GM23248 (cell line): ENCODE measurements at regions not wholly inside any gene's neighbourhood (a gene's known extent, or its start where the extent isn't known, plus 50 kb on each side); places are given as distances from the start of the nearest gene placed in this dataset.

Experiments used
- DNase-seq: peaks from one replicate; pipeline ENCODE4 v3.0.0-alpha.2; 2015
- H2AFZ ChIP-seq: fragments of 200-600 bp; sonication (generic); 2 replicates; pipeline ENCODE4 v1.6.1; 2016; ENCODE audit warnings: antibody characterized with exemption
- H3F3A ChIP-seq: fragments of 200-600 bp; sonication (generic); 2 replicates; pipeline ENCODE4 v1.6.1; 2016; ENCODE audit warnings: mild to moderate bottlenecking, antibody characterized with exemption, mixed run types; ENCODE audit not compliant: insufficient read depth
- H3K27ac ChIP-seq: fragments of 200-600 bp; sonication (generic); 2 replicates; pipeline ENCODE4 v1.5.1; 2016; ENCODE audit warnings: mild to moderate bottlenecking
- H3K27me3 ChIP-seq: fragments of 200-600 bp; sonication (generic); replicated peaks from 2 replicates; pipeline ENCODE4 v1.6.1; 2016; ENCODE audit warnings: mild to moderate bottlenecking; ENCODE audit not compliant: insufficient read depth
- H3K36me3 ChIP-seq: fragments of 200-600 bp; sonication (generic); 2 replicates; pipeline ENCODE4 v1.6.1; 2016; ENCODE audit warnings: low read depth, mild to moderate bottlenecking
- H3K4me1 ChIP-seq: fragments of 200-600 bp; sonication (generic); 2 replicates; pipeline ENCODE4 v1.6.1; 2016; ENCODE audit warnings: mild to moderate bottlenecking; ENCODE audit not compliant: insufficient read depth
- H3K4me2 ChIP-seq: fragments of 200-600 bp; sonication (generic); one replicate; pipeline ENCODE4 v1.6.1; 2016; ENCODE audit warnings: mild to moderate bottlenecking; ENCODE audit not compliant: unreplicated experiment
- H3K4me3 ChIP-seq: fragments of 200-600 bp; sonication (generic); 2 replicates; pipeline ENCODE4 v1.5.1; 2016; ENCODE audit warnings: mild to moderate bottlenecking
- H3K79me2 ChIP-seq: fragments of 200-600 bp; sonication (generic); 2 replicates; pipeline ENCODE4 v1.6.1; 2016; ENCODE audit warnings: mild to moderate bottlenecking; ENCODE audit not compliant: insufficient read depth
- H3K9ac ChIP-seq: fragments of 200-600 bp; sonication (generic); 2 replicates; pipeline ENCODE4 v1.6.1; 2016; ENCODE audit warnings: mild to moderate bottlenecking
- H3K9me2 ChIP-seq: fragments of 200-600 bp; sonication (generic); 2 replicates; pipeline ENCODE4 v1.6.1; 2016; ENCODE audit warnings: mixed run types, mild to moderate bottlenecking, moderate library complexity; ENCODE audit not compliant: insufficient read depth
- H3K9me3 ChIP-seq: fragments of 200-600 bp; sonication (generic); one replicate; pipeline ENCODE4 v1.6.1; 2017; ENCODE audit warnings: low read depth
- H4K20me1 ChIP-seq: fragments of 200-600 bp; sonication (generic); 2 replicates; pipeline ENCODE4 v1.6.0; 2016; ENCODE audit not compliant: insufficient read depth
- EZH2 ChIP-seq: fragments of 200-600 bp; sonication (generic); IDR thresholded peaks from 2 replicates; pipeline ENCODE4 v1.6.1; 2018; ENCODE audit warnings: antibody characterized with exemption, mild to moderate bottlenecking; ENCODE audit not compliant: insufficient read depth, poor library complexity, severe bottlenecking
- EZH2phosphoT487 ChIP-seq: fragments of 200-600 bp; sonication (generic); IDR thresholded peaks from 2 replicates; pipeline ENCODE4 v1.6.1; 2018; ENCODE audit warnings: antibody characterized with exemption, moderate library complexity, mild to moderate bottlenecking, low read depth; ENCODE audit not compliant: insufficient read depth
- WGBS, 2 experiments: methylation state at CpG; one replicate each; pipeline ENCODE4 v1.1.6; 2015 to 2017; ENCODE audit warnings: low lambda C conversion rate in 2 of 2, low coverage in 1 of 2; ENCODE audit errors: missing lambda C conversion rate in 2 of 2; 5-methylcytosine and 5-hydroxymethylcytosine counted together
- in situ Hi-C: fragments of 300-500 bp; cut with MboI; formaldehyde crosslinking; loops from 2 replicates; pipeline ENCODE4 v1.15.0; 2020

- Histone ChIP-seq H2AFZ (no peak overlapping the region), H3F3A (no peaks in the 10 kb centered on the region)
- 46 to 59% methylated on average over 5 to 6 of the region's 6 CpGs for WGBS, 2 experiments
These were observed 113.8 kb upstream of the LINGO1 start for GRCh38 chr15:77746254-77747174.

GRCh38 chr15:77744398-77744797, 111.7 kb upstream of the LINGO1 start:
- Histone ChIP-seq H4K20me1 (no peaks in the 10 kb centered on the region), H3K36me3 (no peaks in the 10 kb centered on the region), H3K79me2 (no peaks in the 10 kb centered on the region), H3F3A (no peaks in the 10 kb centered on the region), H3K9me3 (no peaks in the 10 kb centered on the region), H3K4me1 (no peaks in the 10 kb centered on the region), H3K9me2 (no peaks in the 10 kb centered on the region), H3K9ac (no peak overlapping the region), H3K4me3 (no peak overlapping the region), H3K27me3 (peaks cover 29% of the 10 kb centered on the region), H3K27ac (no peak overlapping the region), H3K4me2 (no peak overlapping the region), H2AFZ (no peak overlapping the region)
- DNase-seq = no peak
- in situ Hi-C loops = no loop called here
- TF ChIP-seq EZH2 (no peak), EZH2phosphoT487 (no peak)
- WGBS, 2 experiments = 66% methylated on average over 6 of the region's 6 CpGs

More at GRCh38 chr15:77746254-77747174, 113.8 kb upstream of the LINGO1 start:
- no peak for TF ChIP-seq EZH2
- no peak for TF ChIP-seq EZH2phosphoT487
- H3K4me3 ChIP-seq = no peak overlapping the region
- H3K4me1 ChIP-seq = no peaks in the 10 kb centered on the region
- H3K27ac ChIP-seq = no peak overlapping the region
- in situ Hi-C loops = no loop called here
- H3K9me2 ChIP-seq = no peaks in the 10 kb centered on the region
- DNase-seq = no peak
- H3K36me3 ChIP-seq = no peaks in the 10 kb centered on the region
- H3K4me2 ChIP-seq = no peak overlapping the region
- H4K20me1 ChIP-seq = no peaks in the 10 kb centered on the region
- H3K27me3 ChIP-seq = peaks cover 21% of the 10 kb centered on the region
- no peak overlapping the region for H3K9ac ChIP-seq
- H3K9me3 ChIP-seq = no peaks in the 10 kb centered on the region
- no peaks in the 10 kb centered on the region for H3K79me2 ChIP-seq

DNA sequence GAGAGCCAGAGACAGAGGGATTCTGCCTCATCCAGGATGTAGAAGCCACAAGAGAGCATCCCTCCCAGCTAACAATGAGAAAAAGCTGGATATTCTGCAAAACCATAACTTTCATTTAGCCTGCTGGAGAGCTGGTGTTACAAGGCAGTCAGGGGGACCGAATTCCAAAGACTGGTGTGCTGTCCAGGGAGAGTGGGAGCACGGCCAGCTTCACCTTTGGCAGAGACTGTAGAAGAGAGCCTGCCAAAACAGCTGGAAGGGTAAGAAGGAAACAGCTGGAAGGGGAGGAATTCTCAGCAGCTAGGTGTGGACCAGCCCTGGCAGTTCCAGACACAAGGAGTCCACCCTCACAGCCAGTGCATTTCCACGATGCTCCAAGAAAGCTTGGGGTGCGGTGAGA, 109.9 kb upstream of the LINGO1 start:
- Histone ChIP-seq H3K27ac (no peak overlapping the region), H3K4me2 (no peak overlapping the region), H3K79me2 (no peaks in the 10 kb centered on the region), H3F3A (no peaks in the 10 kb centered on the region), H3K27me3 (peaks cover 32% of the 10 kb centered on the region), H2AFZ (no peak overlapping the region), H3K4me3 (no peak overlapping the region), H4K20me1 (no peaks in the 10 kb centered on the region), H3K9me3 (no peaks in the 10 kb centered on the region), H3K9me2 (no peaks in the 10 kb centered on the region), H3K4me1 (no peaks in the 10 kb centered on the region), H3K36me3 (no peaks in the 10 kb centered on the region), H3K9ac (no peak overlapping the region)
- in situ Hi-C loops = no loop called here
- WGBS, 2 experiments = 10 to 15% methylated on average over 4 of the region's 4 CpGs
- no peak for DNase-seq
- no peak for TF ChIP-seq EZH2

DNA sequence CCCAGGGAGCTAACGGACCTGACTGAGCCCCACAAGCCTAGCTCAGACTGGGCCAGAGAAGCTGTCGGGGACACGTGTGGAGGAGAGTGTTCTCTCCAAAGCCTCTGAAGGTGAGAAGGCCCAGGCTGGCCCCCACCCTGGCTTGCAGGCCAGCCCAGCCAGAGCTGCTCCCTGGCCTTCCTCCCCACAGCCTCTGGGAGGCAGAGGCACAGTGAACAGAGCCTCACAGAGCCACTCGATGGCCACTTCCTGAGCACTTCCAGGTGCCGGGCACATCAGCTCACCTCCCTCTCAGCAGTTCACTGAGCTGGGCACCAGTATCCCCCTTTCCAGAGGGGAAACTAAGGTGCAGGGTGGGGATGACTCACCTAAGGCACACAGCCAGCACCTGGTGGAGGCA, 109.4 kb upstream of the LINGO1 start:
- H3K27ac ChIP-seq = no peak overlapping the region
- H2AFZ ChIP-seq = no peak overlapping the region
- no peak overlapping the region for H3K9ac ChIP-seq
- peaks cover 35% of the 10 kb centered on the region for H3K27me3 ChIP-seq
- DNase-seq = no peak
- no peaks in the 10 kb centered on the region for H3K79me2 ChIP-seq
- H3F3A ChIP-seq = no peaks in the 10 kb centered on the region
- TF ChIP-seq EZH2phosphoT487 = no peak
- no peak for TF ChIP-seq EZH2
- no peak overlapping the region for H3K4me2 ChIP-seq
- no peaks in the 10 kb centered on the region for H3K4me1 ChIP-seq
- in situ Hi-C loops = no loop called here
- no peaks in the 10 kb centered on the region for H3K36me3 ChIP-seq
- H4K20me1 ChIP-seq = no peaks in the 10 kb centered on the region
- no peak overlapping the region for H3K4me3 ChIP-seq
- no peaks in the 10 kb centered on the region for H3K9me3 ChIP-seq
- 39 to 48% methylated on average over 5 of the region's 5 CpGs for WGBS, 2 experiments
- no peaks in the 10 kb centered on the region for H3K9me2 ChIP-seq
